ENCODE measurements at regions not wholly inside any gene's neighbourhood (a gene's known extent, or its start where the extent isn't known, plus 50 kb on each side); places are given as distances from the start of the nearest gene placed in this dataset.
"Not testable (repeated sequence)": the region's sequence is repeated elsewhere in the genome, so short reads cannot be mapped to it uniquely, and the experiment has no call there.

DNA sequence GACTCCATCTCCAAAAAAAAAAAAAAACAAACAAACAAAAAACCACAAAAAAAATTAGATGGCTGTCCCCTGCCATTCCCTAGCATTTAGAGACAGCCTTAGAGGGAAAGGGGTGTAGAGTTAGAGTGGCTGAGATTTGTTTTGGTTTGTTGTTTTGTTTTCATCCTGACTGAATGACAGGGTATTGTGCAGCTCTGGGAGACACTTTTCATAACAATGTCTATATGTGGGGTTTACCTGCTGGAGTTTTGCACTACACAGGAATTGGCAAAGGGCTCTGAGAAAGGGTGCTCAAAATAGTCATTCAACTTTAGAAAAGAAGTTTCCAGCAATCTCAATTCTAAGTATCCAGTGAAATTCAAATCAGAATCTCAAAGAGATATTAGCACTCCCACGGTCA is 732.5 kb upstream of the CHAC2 start:
- Histone ChIP-seq H3K36me3 (ENCODE audit: insufficient read depth, low read depth, low read length) (no peaks in the 10 kb centered on the region), H3K4me3 (ENCODE audit: low read length) (no peak overlapping the region), H3K9me3 (ENCODE audit: insufficient read depth, low read depth, low read length) (no peaks in the 10 kb centered on the region), H3K4me1 (ENCODE audit: insufficient read depth, low read length) (peaks cover 11% of the 10 kb centered on the region; the same call in 1 of the 2 replicates), H3K27ac (ENCODE audit: low read length) (no peak overlapping the region), H3K27me3 (ENCODE audit: insufficient read depth, low read length) (peaks cover 9% of the 10 kb centered on the region; the same call in 1 of the 2 replicates), H3K9ac (ENCODE audit: low read depth, low read length) (no peak overlapping the region)

DNA sequence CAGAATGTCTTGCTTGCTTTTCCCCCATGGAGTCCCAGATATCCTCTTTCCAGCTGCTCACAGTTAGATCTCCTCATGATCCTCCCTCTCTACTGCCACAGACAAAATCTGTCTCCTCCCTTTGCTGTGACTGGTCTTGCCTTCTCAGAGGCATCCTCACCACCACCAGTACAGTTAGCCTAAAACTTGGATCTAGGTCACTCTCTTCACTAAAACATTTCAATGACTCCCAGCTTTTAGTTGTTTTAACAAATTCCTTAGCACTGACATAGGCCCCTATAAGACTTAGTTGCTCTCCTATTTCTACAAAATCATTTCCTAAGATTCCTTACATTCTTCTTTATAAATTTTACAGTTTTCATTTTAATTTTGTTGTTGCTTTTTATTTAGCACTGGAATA is 734.2 kb upstream of the CHAC2 start:
- H3K27ac ChIP-seq (ENCODE audit: low read length), result no peak overlapping the region
- peaks cover 11% of the 10 kb centered on the region; the same call in 1 of the 2 replicates for H3K4me1 ChIP-seq (ENCODE audit: insufficient read depth, low read length)
- peaks cover 9% of the 10 kb centered on the region; the same call in 1 of the 2 replicates for H3K27me3 ChIP-seq (ENCODE audit: insufficient read depth, low read length)
- H3K36me3 ChIP-seq (ENCODE audit: insufficient read depth, low read depth, low read length), result no peaks in the 10 kb centered on the region
- no peak overlapping the region for H3K9ac ChIP-seq (ENCODE audit: low read depth, low read length)
- no peaks in the 10 kb centered on the region for H3K9me3 ChIP-seq (ENCODE audit: insufficient read depth, low read depth, low read length)
- no peak overlapping the region for H3K4me3 ChIP-seq (ENCODE audit: low read length)

DNA sequence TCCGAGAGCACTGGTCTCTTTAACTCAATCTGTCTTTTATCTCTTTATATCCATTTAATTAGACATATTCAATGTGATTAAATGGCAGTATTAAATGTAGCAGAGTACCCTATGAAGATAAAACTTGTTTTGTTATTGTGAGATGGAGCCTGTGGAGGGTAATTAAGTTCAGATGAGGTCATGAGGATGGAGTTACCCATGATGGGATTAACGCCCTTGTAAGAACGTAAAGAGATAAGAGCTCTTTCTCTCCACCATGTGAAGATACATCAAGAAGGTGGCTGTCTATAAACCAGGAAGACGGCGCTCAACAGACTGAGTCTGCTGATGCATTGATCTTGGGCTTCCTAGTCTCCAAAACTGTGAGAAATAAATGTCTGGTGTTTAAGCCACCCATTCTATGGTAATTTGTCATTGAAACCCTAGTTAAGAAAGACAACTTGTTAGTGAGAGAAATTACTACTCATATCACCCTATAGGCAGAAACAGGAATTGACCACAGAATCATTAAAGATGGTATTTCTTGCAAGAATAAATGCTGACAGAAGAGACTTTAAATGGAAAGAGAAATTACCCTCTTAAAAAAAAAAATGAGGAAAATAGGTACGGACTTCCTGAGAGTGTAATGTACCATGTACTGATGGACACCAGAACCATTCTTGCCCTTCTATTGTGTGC is 738.7 kb upstream of the CHAC2 start:
- H3K4me3 ChIP-seq (ENCODE audit: low read length), result no peak overlapping the region
- no peaks in the 10 kb centered on the region for H3K36me3 ChIP-seq (ENCODE audit: insufficient read depth, low read depth, low read length)
- H3K27me3 ChIP-seq (ENCODE audit: insufficient read depth, low read length), result no peaks in the 10 kb centered on the region

DNA sequence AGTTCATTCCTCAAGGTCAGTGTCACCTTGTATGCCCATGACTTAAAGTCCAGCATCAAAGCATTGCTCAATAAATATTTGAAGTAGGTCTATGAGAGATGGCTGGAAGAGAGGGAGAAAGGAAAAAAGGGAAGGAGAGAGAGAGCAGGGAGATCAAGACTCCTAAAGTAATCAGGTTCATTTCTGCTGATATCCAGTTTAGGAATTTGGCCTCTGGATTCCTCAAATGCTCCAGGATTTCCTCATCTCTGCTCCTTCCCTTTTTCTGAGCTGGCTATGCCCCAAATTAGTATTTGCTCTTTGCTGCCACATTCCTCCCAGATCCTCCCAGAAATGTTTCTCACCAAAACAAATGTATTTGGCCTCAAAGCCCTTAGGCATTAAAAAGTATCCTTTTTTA is 739.4 kb upstream of the CHAC2 start:
- no peak overlapping the region for H3K27ac ChIP-seq (ENCODE audit: low read length)
- no peaks in the 10 kb centered on the region for H3K36me3 ChIP-seq (ENCODE audit: insufficient read depth, low read depth, low read length)
- H3K9ac ChIP-seq (ENCODE audit: low read depth, low read length), result no peak overlapping the region
- no peaks in the 10 kb centered on the region for H3K9me3 ChIP-seq (ENCODE audit: insufficient read depth, low read depth, low read length)
- no peak overlapping the region for H3K4me3 ChIP-seq (ENCODE audit: low read length)
- no peaks in the 10 kb centered on the region for H3K27me3 ChIP-seq (ENCODE audit: insufficient read depth, low read length)
- H3K4me1 ChIP-seq (ENCODE audit: insufficient read depth, low read length), result no peaks in the 10 kb centered on the region

More for the DNA sequence above, 738.7 kb upstream of the CHAC2 start:
- Histone ChIP-seq H3K9ac (ENCODE audit: low read depth, low read length) (no peak overlapping the region), H3K4me1 (ENCODE audit: insufficient read depth, low read length) (no peaks in the 10 kb centered on the region), H3K27ac (ENCODE audit: low read length) (no peak overlapping the region), H3K9me3 (ENCODE audit: insufficient read depth, low read depth, low read length) (no peaks in the 10 kb centered on the region)

GRCh38 chr2:53022248-53022647 is 745.4 kb upstream of the CHAC2 start:
- not testable (repeated sequence) for H3K36me3 ChIP-seq (ENCODE audit: insufficient read depth, low read depth, low read length); H3K9ac ChIP-seq (ENCODE audit: low read depth, low read length); H3K9me3 ChIP-seq (ENCODE audit: insufficient read depth, low read depth, low read length); H3K27ac ChIP-seq (ENCODE audit: low read length); H3K4me3 ChIP-seq (ENCODE audit: low read length); H3K4me1 ChIP-seq (ENCODE audit: insufficient read depth, low read length); H3K27me3 ChIP-seq (ENCODE audit: insufficient read depth, low read length)

GRCh38 chr2:53021828-53022227 is 745.8 kb upstream of the CHAC2 start:
- H3K4me3 ChIP-seq (ENCODE audit: low read length), result no peak overlapping the region
- H3K4me1 ChIP-seq (ENCODE audit: insufficient read depth, low read length), result no peaks in the 10 kb centered on the region
- no peak overlapping the region for H3K9ac ChIP-seq (ENCODE audit: low read depth, low read length)
- H3K27ac ChIP-seq (ENCODE audit: low read length), result no peak overlapping the region
- H3K27me3 ChIP-seq (ENCODE audit: insufficient read depth, low read length), result no peaks in the 10 kb centered on the region
- H3K36me3 ChIP-seq (ENCODE audit: insufficient read depth, low read depth, low read length), result no peaks in the 10 kb centered on the region
- no peaks in the 10 kb centered on the region for H3K9me3 ChIP-seq (ENCODE audit: insufficient read depth, low read depth, low read length)

DNA sequence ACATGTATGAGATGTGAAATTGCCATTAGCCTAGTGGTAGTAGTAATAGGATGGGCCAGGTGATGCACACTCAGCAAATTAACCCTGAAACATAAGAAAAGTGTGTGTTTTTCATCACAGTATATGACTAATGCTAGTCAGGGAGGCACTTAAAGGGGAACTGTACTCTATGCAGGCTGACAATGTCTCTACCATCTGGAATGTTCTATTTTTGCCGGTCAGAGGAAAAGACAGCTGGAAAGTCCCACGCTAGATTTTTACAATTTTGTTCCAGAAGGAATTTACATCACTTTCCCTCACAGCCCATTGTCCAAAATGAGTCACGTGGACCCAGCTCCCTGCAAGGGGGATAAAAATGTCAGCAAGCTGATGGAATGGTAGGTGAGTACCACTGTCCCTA is 746.3 kb upstream of the CHAC2 start:
- H3K4me1 ChIP-seq (ENCODE audit: insufficient read depth, low read length), result no peaks in the 10 kb centered on the region
- no peaks in the 10 kb centered on the region for H3K27me3 ChIP-seq (ENCODE audit: insufficient read depth, low read length)
- H3K9me3 ChIP-seq (ENCODE audit: insufficient read depth, low read depth, low read length), result no peaks in the 10 kb centered on the region
- no peak overlapping the region for H3K4me3 ChIP-seq (ENCODE audit: low read length)
- H3K36me3 ChIP-seq (ENCODE audit: insufficient read depth, low read depth, low read length), result no peaks in the 10 kb centered on the region
- no peak overlapping the region for H3K27ac ChIP-seq (ENCODE audit: low read length)
- no peak overlapping the region for H3K9ac ChIP-seq (ENCODE audit: low read depth, low read length)

- Histone ChIP-seq H3K27ac (ENCODE audit: low read length) (no peak overlapping the region), H3K9ac (ENCODE audit: low read depth, low read length) (no peak overlapping the region), H3K4me1 (ENCODE audit: insufficient read depth, low read length) (no peaks in the 10 kb centered on the region), H3K27me3 (ENCODE audit: insufficient read depth, low read length) (no peaks in the 10 kb centered on the region), H3K36me3 (ENCODE audit: insufficient read depth, low read depth, low read length) (no peaks in the 10 kb centered on the region), H3K9me3 (ENCODE audit: insufficient read depth, low read depth, low read length) (no peaks in the 10 kb centered on the region), H3K4me3 (ENCODE audit: low read length) (no peak overlapping the region)
These were observed 748.7 kb upstream of the CHAC2 start for GRCh38 chr2:53018825-53019425.

DNA sequence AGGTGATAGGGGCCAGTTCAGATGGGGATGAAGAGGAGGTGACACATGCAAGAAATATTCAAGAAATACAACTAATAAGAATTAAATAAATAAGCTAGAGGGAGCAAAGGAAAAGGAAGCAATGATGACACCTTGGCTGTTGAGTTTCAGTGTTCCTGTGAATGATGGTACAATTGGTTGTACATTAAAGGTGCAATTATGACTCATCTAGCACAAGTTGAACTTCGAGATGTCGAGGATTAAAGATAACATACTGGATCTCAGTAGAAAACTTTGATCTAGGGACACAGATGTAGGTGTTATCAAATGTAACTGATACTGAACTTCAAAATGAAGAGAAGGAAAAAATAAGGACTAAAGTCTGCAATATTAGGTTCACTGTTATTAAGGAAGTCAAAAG is 760.6 kb upstream of the CHAC2 start:
- Histone ChIP-seq H3K4me3 (ENCODE audit: low read length) (no peak overlapping the region), H3K27ac (ENCODE audit: low read length) (no peak overlapping the region), H3K9ac (ENCODE audit: low read depth, low read length) (no peak overlapping the region), H3K36me3 (ENCODE audit: insufficient read depth, low read depth, low read length) (no peaks in the 10 kb centered on the region), H3K4me1 (ENCODE audit: insufficient read depth, low read length) (no peaks in the 10 kb centered on the region), H3K9me3 (ENCODE audit: insufficient read depth, low read depth, low read length) (no peaks in the 10 kb centered on the region), H3K27me3 (ENCODE audit: insufficient read depth, low read length) (no peaks in the 10 kb centered on the region)

DNA sequence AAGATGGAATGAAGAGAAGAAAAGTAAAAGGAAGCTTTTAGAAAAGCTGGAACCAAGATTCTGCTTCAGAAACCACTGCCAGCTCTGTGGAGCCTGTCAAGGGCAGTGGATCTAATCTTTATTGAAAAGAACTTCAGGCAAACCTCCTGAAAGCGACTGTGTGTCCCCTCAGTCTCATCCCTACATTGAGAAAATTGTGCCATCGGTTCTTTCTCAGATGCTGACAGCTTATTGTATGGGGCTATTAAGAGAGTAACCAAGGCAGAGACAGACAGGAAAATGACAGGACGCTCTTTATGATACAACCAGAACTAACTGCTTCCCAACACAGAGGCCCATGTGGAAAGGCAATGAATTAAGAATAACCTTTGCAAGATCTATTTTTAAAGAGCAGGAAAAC is 763.2 kb upstream of the CHAC2 start:
- Histone ChIP-seq H3K9ac (ENCODE audit: low read depth, low read length) (no peak overlapping the region), H3K4me3 (ENCODE audit: low read length) (no peak overlapping the region), H3K27ac (ENCODE audit: low read length) (no peak overlapping the region), H3K9me3 (ENCODE audit: insufficient read depth, low read depth, low read length) (no peaks in the 10 kb centered on the region), H3K27me3 (ENCODE audit: insufficient read depth, low read length) (no peaks in the 10 kb centered on the region), H3K4me1 (ENCODE audit: insufficient read depth, low read length) (no peaks in the 10 kb centered on the region), H3K36me3 (ENCODE audit: insufficient read depth, low read depth, low read length) (no peaks in the 10 kb centered on the region)

DNA sequence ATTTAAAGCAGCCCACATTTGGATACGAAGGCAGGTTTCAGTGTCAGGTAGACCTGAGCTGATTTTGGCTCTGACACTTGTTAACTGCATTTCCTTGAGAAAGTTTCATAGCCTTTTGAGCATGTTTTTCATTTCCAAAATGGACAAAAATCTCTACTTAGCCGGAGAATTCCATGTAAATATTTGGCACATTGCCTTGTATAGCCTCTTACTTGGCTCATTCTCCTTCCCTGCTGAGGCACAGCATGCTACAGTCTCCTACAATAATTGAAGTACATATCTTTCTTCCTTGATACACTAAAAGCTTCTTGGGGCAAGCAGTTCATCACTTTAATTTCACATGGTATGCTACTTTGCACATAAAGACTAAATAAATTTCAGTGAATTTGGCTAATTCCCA is 772.2 kb upstream of the CHAC2 start:
- H3K27ac ChIP-seq (ENCODE audit: low read length), result no peak overlapping the region
- H3K4me1 ChIP-seq (ENCODE audit: insufficient read depth, low read length), result no peaks in the 10 kb centered on the region
- H3K27me3 ChIP-seq (ENCODE audit: insufficient read depth, low read length), result no peaks in the 10 kb centered on the region
- H3K9ac ChIP-seq (ENCODE audit: low read depth, low read length), result no peak overlapping the region
- peaks cover 7% of the 10 kb centered on the region for H3K9me3 ChIP-seq (ENCODE audit: insufficient read depth, low read depth, low read length)
- H3K36me3 ChIP-seq (ENCODE audit: insufficient read depth, low read depth, low read length), result no peaks in the 10 kb centered on the region
- H3K4me3 ChIP-seq (ENCODE audit: low read length), result no peak overlapping the region

GRCh38 chr2:52976143-52976949 is 791.3 kb upstream of the CHAC2 start:
- Histone ChIP-seq H3K4me1 (ENCODE audit: insufficient read depth, low read length) (no peaks in the 10 kb centered on the region), H3K4me3 (ENCODE audit: low read length) (no peak overlapping the region), H3K27ac (ENCODE audit: low read length) (no peak overlapping the region), H3K36me3 (ENCODE audit: insufficient read depth, low read depth, low read length) (no peaks in the 10 kb centered on the region), H3K9me3 (ENCODE audit: insufficient read depth, low read depth, low read length) (no peaks in the 10 kb centered on the region), H3K9ac (ENCODE audit: low read depth, low read length) (no peak overlapping the region), H3K27me3 (ENCODE audit: insufficient read depth, low read length) (no peaks in the 10 kb centered on the region)
